ENCODE measurements at regions not wholly inside any gene's neighbourhood (a gene's known extent, or its start where the extent isn't known, plus 50 kb on each side); places are given as distances from the start of the nearest gene placed in this dataset.
"Not testable (repeated sequence)": the region's sequence is repeated elsewhere in the genome, so short reads cannot be mapped to it uniquely, and the experiment has no call there.

GRCh38 chr7:131823961-131824440 lies 267.6 kb upstream of the PODXL start:
- TF ChIP-seq CTCF, POLR2A, EP300 (IDR thresholded peaks at IDR 0.05): not testable (repeated sequence)
